H1 (cell line): ENCODE measurements at regions not wholly inside any gene's neighbourhood (a gene's known extent, or its start where the extent isn't known, plus 50 kb on each side); places are given as distances from the start of the nearest gene placed in this dataset.

Experiments
- CTCF ChIP-seq, 3 experiments: IDR thresholded peaks; 1 replicate in 2 of 3; 2 replicates in 1 of 3; pipeline versions ENCODE4 v1.5.1 to v1.6.1; 2011; ENCODE audit warnings: low read length in 3 of 3, mild to moderate bottlenecking in 3 of 3, inconsistent platforms in 2 of 3, low read depth in 1 of 3, moderate library complexity in 1 of 3; ENCODE audit not compliant: insufficient read depth in 1 of 3; ENCODE audit errors: control extremely low read depth in 1 of 3
- USF2 ChIP-seq: IDR thresholded peaks from 2 replicates; pipeline ENCODE4 v1.6.1; 2011; ENCODE audit warnings: low read length, improper control_type of control experiment

- TF ChIP-seq CTCF (IDR thresholded peaks at IDR 0.05; ENCODE audit: control extremely low read depth in 1 of 3, insufficient read depth in 1 of 3, low read depth in 1 of 3, low read length in 3 of 3) = no peak
- TF ChIP-seq USF2 = no peak
Measured at GRCh38 chr9:120242116-120242811, 337.7 kb downstream of the CDK5RAP2 start (continued).
